SK-N-SH (cell line): ENCODE measurements at regions not wholly inside any gene's neighbourhood (a gene's known extent, or its start where the extent isn't known, plus 50 kb on each side); places are given as distances from the start of the nearest gene placed in this dataset.
"Not testable (repeated sequence)": the region's sequence is repeated elsewhere in the genome, so short reads cannot be mapped to it uniquely, and the experiment has no call there.

ENCODE experiments used
- CTCF ChIA-PET: fragments of 300-600, 350-600 bp; formaldehyde crosslinking; extraction: SDS; loops from one replicate; lab custom pipeline; 2021; lab: Yijun Ruan, JAX
- POLR2A ChIA-PET: fragments of 350-600 bp; sonication (Branson Sonifier 250); formaldehyde crosslinking; extraction: SDS; loops from one replicate; lab custom pipeline; 2020; ENCODE audit warnings: antibody characterized with exemption, inconsistent platforms; lab: Yijun Ruan, JAX
- DNase-seq: peaks from one replicate; pipeline ENCODE4 v3.0.0; 2012
- H2AFZ ChIP-seq: fragments of 200-600 bp; sonication (generic); 2 replicates; pipeline ENCODE4 v1.8.1; 2016; ENCODE audit warnings: antibody characterized with exemption, mild to moderate bottlenecking, low read depth
- H3F3A ChIP-seq: fragments of 200-600 bp; sonication (generic); replicated peaks from 2 replicates; pipeline ENCODE3; 2016; ENCODE audit warnings: antibody characterized with exemption, mild to moderate bottlenecking; ENCODE audit not compliant: insufficient read depth
- H3K27ac ChIP-seq, 2 experiments: fragments of 200-500 bp in 1 of 2; fragments of 200-600 bp in 1 of 2; sonication (Bioruptor generic) in 1 of 2; sonication (generic), shearing (Covaris generic) in 1 of 2; 2 replicates each; pipeline versions ENCODE4 v1.5.1 to v1.6.1; 2014 to 2016; ENCODE audit warnings: low read depth in 2 of 2, inconsistent platforms in 1 of 2, low read length in 1 of 2, mild to moderate bottlenecking in 1 of 2, mixed read lengths in 1 of 2
- H3K27me3 ChIP-seq: fragments of 200-600 bp; sonication (generic), shearing (Covaris generic); 2 replicates; pipeline ENCODE4 v1.6.1; 2016; ENCODE audit warnings: mixed run types; ENCODE audit not compliant: insufficient read depth
- H3K36me3 ChIP-seq, 2 experiments: fragments of 200-500 bp in 1 of 2; fragments of 200-600 bp in 1 of 2; sonication (Bioruptor generic) in 1 of 2; sonication (generic) in 1 of 2; replicated peaks in 1 of 2; 2 replicates each; pipeline versions ENCODE3 to v1.5.1; 2014 to 2016; ENCODE audit warnings: low read length in 1 of 2, mild to moderate bottlenecking in 1 of 2; ENCODE audit not compliant: insufficient read depth in 2 of 2, control insufficient read depth in 1 of 2
- H3K4me1 ChIP-seq, 2 experiments: fragments of 200-500 bp in 1 of 2; fragments of 200-600 bp in 1 of 2; sonication (Bioruptor generic) in 1 of 2; sonication (generic), shearing (Covaris generic) in 1 of 2; 2 replicates each; pipeline versions ENCODE4 v1.5.1 to v1.6.1; 2014 to 2016; ENCODE audit warnings: low read depth in 1 of 2, low read length in 1 of 2, mixed run types in 1 of 2; ENCODE audit not compliant: insufficient read depth in 2 of 2, control insufficient read depth in 1 of 2
- H3K4me2 ChIP-seq: fragments of 200-600 bp; sonication (generic), shearing (Covaris generic); 2 replicates; pipeline ENCODE4 v1.6.1; 2017; ENCODE audit warnings: mixed run types
- H3K4me3 ChIP-seq, 2 experiments: fragments of 200-500 bp in 1 of 2; fragments of 200-600 bp in 1 of 2; sonication (Bioruptor generic) in 1 of 2; sonication (generic), shearing (Covaris generic) in 1 of 2; 2 replicates each; pipeline versions ENCODE4 v1.5.1 to v1.8.1; 2014 to 2016; ENCODE audit warnings: low read depth in 2 of 2, inconsistent platforms in 1 of 2, low read length in 1 of 2, mild to moderate bottlenecking in 1 of 2, mixed read lengths in 1 of 2, moderate library complexity in 1 of 2
- H3K79me2 ChIP-seq: fragments of 200-600 bp; sonication (generic); 2 replicates; pipeline ENCODE4 v1.8.1; 2017; ENCODE audit warnings: mild to moderate bottlenecking; ENCODE audit not compliant: insufficient read depth
- H3K9ac ChIP-seq: fragments of 200-600 bp; sonication (generic); 2 replicates; pipeline ENCODE4 v1.6.1; 2017; ENCODE audit warnings: mixed run types
- H3K9me2 ChIP-seq: fragments of 200-600 bp; sonication (generic); 2 replicates; pipeline ENCODE4 v1.6.1; 2017; ENCODE audit warnings: mixed run types
- H3K9me3 ChIP-seq: fragments of 200-600 bp; sonication (generic); 2 replicates; pipeline ENCODE4 v1.6.1; 2017; ENCODE audit warnings: mixed run types, mild to moderate bottlenecking, moderate library complexity
- H4K20me1 ChIP-seq: fragments of 200-600 bp; sonication (generic); 2 replicates; pipeline ENCODE4 v1.6.1; 2017; ENCODE audit warnings: mild to moderate bottlenecking, mixed run types; ENCODE audit not compliant: insufficient read depth
- ELF1 ChIP-seq: IDR thresholded peaks from 2 replicates; pipeline ENCODE4 v1.4.0; 2012
- FOXJ3 ChIP-seq: sonication (generic); formaldehyde crosslinking; IDR thresholded peaks from 2 replicates; pipeline ENCODE4 v1.5.1; 2020; ENCODE audit warnings: mild to moderate bottlenecking, missing genetic modification reagents
- NRF1 ChIP-seq: IDR thresholded peaks from 2 replicates; pipeline ENCODE4 v1.6.1; 2012; ENCODE audit warnings: low read depth, mild to moderate bottlenecking, low read length
- RFX5 ChIP-seq: IDR thresholded peaks from 2 replicates; pipeline ENCODE4 v1.6.1; 2012; ENCODE audit warnings: mild to moderate bottlenecking, improper control_type of control experiment, low read length
- SIN3A ChIP-seq: IDR thresholded peaks from 2 replicates; pipeline ENCODE4 v1.6.1; 2012; ENCODE audit warnings: low read depth, mild to moderate bottlenecking, low read length, moderate library complexity, borderline replicate concordance
- SMC3 ChIP-seq: IDR thresholded peaks from 2 replicates; pipeline ENCODE4 v1.6.1; 2012; ENCODE audit warnings: low read depth, low read length, improper control_type of control experiment
- YY1 ChIP-seq: IDR thresholded peaks from 2 replicates; pipeline ENCODE4 v1.4.0; 2012; ENCODE audit warnings: low read depth, mild to moderate bottlenecking
- WGBS: methylation state at CpG from one replicate; pipeline ENCODE4 v1.1.6; 2017; ENCODE audit warnings: low lambda C conversion rate; 5-methylcytosine and 5-hydroxymethylcytosine counted together
- TF ChIP-seq, protein P1 (sequence below): IDR thresholded peaks from 2 replicates; pipeline ENCODE4 v1.6.1; 2012; ENCODE audit warnings: mild to moderate bottlenecking, low read depth, low read length, moderate library complexity
- TF ChIP-seq, protein P2 (sequence below): fragments of 150-350 bp; IDR thresholded peaks from 2 replicates; pipeline ENCODE4 v1.6.1; 2017; ENCODE audit warnings: antibody characterized with exemption, low read length, low read depth, borderline replicate concordance

DNA sequence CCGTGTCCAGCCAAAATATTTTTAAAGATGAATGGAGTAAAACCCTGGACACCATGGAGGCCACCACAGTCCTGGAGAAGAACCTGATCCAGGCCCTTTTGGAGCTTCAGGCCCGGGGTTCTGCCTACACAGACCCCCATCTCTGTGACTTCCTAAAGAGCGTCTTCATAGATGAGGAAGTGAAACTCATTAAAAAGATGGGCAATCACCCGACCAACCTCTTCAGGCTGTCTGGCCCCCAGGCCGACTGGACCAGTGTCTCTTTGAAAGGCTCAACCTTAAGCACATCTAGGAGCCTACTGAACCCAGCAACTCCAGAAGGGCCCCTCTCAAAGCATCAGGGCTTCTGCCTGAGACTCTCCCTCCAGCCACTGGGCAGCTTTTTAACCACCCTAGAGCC lies 107.9 kb upstream of the FAM174B start:
- Histone ChIP-seq H4K20me1 (no peaks in the 10 kb centered on the region), H3K9ac (no peak overlapping the region), H3K4me3 (no peak overlapping the region), H3K9me2 (no peaks in the 10 kb centered on the region), H2AFZ (no peak overlapping the region), H3K27ac (no peak overlapping the region), H3K4me1 (no peaks in the 10 kb centered on the region), H3K4me2 (no peak overlapping the region), H3K9me3 (no peaks in the 10 kb centered on the region), H3K36me3 (no peaks in the 10 kb centered on the region)
- ChIA-PET POLR2A (no interaction called here), CTCF (no interaction called here)
- 53% methylated on average over 5 of the region's 5 CpGs for WGBS
- DNase-seq = no peak
- TF ChIP-seq ELF1 (no peak), FOXJ3 (CRISPR knock-in tag) (no peak), NRF1 (no peak)
- TF ChIP-seq, all 33 proteins: peak for 0
- no peaks in the 10 kb centered on the region for H3K79me2 ChIP-seq
- H3F3A ChIP-seq = no peaks in the 10 kb centered on the region
- no peaks in the 10 kb centered on the region for H3K27me3 ChIP-seq

DNA sequence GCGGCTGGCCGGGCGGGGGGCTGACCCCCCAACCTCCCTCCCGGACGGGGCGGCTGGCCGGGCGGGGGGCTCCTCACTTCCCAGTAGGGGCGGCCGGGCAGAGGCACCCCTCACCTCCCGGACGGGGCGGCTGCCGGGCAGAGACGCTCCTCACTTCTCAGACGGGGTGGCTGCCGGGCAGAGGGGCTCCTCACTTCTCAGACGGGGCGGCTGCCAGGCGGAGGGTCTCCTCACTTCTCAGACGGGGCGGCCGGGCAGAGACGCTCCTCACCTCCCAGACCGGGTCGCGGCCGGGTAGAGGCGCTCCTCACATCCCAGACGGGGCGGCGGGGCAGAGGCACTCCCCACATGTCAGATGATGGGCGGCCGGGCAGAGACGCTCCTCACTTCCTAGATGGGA lies 112.6 kb upstream of the FAM174B start:
- H3K9ac ChIP-seq, CTCF ChIA-PET, H2AFZ ChIP-seq, H3K4me1 ChIP-seq, H3K79me2 ChIP-seq, H3K4me2 ChIP-seq, H4K20me1 ChIP-seq, H3F3A ChIP-seq, POLR2A ChIA-PET, H3K4me3 ChIP-seq, H3K36me3 ChIP-seq, H3K27ac ChIP-seq, H3K9me3 ChIP-seq, H3K9me2 ChIP-seq, H3K27me3 ChIP-seq, DNase-seq: not testable (repeated sequence)
- WGBS = no CpG with 5 or more reads among the region's 35 CpGs

DNA sequence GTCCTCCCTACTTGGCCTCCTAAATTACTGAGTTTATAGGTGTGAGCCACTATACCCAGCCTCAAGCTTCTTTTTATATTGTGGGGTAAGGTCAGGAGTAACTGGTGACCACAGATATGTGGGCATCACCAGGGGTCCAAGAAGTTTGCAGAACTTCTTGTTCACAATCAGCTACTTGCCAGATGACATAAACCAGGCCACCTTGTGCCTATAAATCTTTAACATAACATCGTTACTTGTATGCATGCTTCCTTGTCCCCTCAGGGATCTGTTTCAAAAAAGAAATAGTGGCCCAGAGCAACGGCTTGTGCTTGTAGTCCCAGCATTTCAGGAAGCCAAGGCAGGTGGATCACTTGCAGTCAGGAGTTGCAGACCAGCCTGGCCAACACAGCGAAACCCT lies 115.1 kb upstream of the FAM174B start:
- WGBS = 44% methylated on average over 3 of the region's 3 CpGs
- Histone ChIP-seq H3K4me2 (no peak overlapping the region), H3F3A (no peaks in the 10 kb centered on the region), H4K20me1 (no peaks in the 10 kb centered on the region), H3K9me3 (no peaks in the 10 kb centered on the region), H3K4me1 (no peaks in the 10 kb centered on the region), H3K4me3 (no peak overlapping the region), H3K27ac (no peak overlapping the region), H3K36me3 (no peaks in the 10 kb centered on the region), H3K9ac (no peak overlapping the region), H3K9me2 (no peaks in the 10 kb centered on the region), H3K27me3 (no peaks in the 10 kb centered on the region), H2AFZ (no peak overlapping the region), H3K79me2 (no peaks in the 10 kb centered on the region)
- CTCF ChIA-PET = no interaction called here
- TF ChIP-seq SIN3A (no peak), SMC3 (no peak), RFX5 (no peak), YY1 (no peak)
- TF ChIP-seq, protein P1, sequence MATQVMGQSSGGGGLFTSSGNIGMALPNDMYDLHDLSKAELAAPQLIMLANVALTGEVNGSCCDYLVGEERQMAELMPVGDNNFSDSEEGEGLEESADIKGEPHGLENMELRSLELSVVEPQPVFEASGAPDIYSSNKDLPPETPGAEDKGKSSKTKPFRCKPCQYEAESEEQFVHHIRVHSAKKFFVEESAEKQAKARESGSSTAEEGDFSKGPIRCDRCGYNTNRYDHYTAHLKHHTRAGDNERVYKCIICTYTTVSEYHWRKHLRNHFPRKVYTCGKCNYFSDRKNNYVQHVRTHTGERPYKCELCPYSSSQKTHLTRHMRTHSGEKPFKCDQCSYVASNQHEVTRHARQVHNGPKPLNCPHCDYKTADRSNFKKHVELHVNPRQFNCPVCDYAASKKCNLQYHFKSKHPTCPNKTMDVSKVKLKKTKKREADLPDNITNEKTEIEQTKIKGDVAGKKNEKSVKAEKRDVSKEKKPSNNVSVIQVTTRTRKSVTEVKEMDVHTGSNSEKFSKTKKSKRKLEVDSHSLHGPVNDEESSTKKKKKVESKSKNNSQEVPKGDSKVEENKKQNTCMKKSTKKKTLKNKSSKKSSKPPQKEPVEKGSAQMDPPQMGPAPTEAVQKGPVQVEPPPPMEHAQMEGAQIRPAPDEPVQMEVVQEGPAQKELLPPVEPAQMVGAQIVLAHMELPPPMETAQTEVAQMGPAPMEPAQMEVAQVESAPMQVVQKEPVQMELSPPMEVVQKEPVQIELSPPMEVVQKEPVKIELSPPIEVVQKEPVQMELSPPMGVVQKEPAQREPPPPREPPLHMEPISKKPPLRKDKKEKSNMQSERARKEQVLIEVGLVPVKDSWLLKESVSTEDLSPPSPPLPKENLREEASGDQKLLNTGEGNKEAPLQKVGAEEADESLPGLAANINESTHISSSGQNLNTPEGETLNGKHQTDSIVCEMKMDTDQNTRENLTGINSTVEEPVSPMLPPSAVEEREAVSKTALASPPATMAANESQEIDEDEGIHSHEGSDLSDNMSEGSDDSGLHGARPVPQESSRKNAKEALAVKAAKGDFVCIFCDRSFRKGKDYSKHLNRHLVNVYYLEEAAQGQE = no peak
- TF ChIP-seq, protein P2, sequence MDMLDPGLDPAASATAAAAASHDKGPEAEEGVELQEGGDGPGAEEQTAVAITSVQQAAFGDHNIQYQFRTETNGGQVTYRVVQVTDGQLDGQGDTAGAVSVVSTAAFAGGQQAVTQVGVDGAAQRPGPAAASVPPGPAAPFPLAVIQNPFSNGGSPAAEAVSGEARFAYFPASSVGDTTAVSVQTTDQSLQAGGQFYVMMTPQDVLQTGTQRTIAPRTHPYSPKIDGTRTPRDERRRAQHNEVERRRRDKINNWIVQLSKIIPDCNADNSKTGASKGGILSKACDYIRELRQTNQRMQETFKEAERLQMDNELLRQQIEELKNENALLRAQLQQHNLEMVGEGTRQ = no peak
- POLR2A ChIA-PET = no interaction called here
- DNase-seq = no peak
